ENCODE measurements at regions not wholly inside any gene's neighbourhood (a gene's known extent, or its start where the extent isn't known, plus 50 kb on each side); places are given as distances from the start of the nearest gene placed in this dataset.
"Not testable (repeated sequence)": the region's sequence is repeated elsewhere in the genome, so short reads cannot be mapped to it uniquely, and the experiment has no call there.

- H3K4me1 Mint-ChIP-seq (ENCODE audit: low read depth); H3K27me3 Mint-ChIP-seq; H3K36me3 Mint-ChIP-seq (ENCODE audit: low read depth); H3K4me3 Mint-ChIP-seq; H3K9me3 Mint-ChIP-seq; H3K27ac Mint-ChIP-seq: not testable (repeated sequence)
These were observed 105.3 kb upstream of the HEY2 start for GRCh38 chr6:125643967-125644661.

- Mint-ChIP-seq H3K27me3 (peaks cover 12% of the 10 kb centered on the region), H3K4me3 (no peak overlapping the region), H3K4me1 (ENCODE audit: low read depth) (no peaks in the 10 kb centered on the region), H3K27ac (no peak overlapping the region), H3K9me3 (no peaks in the 10 kb centered on the region), H3K36me3 (ENCODE audit: low read depth) (no peaks in the 10 kb centered on the region)
These were observed 102.0 kb upstream of the HEY2 start for GRCh38 chr6:125647391-125647790.

GRCh38 chr6:125653752-125654151 is 95.7 kb upstream of the HEY2 start:
- not testable (repeated sequence) for H3K4me1 Mint-ChIP-seq (ENCODE audit: low read depth); H3K9me3 Mint-ChIP-seq; H3K4me3 Mint-ChIP-seq; H3K27me3 Mint-ChIP-seq; H3K27ac Mint-ChIP-seq; H3K36me3 Mint-ChIP-seq (ENCODE audit: low read depth)

GRCh38 chr6:125655511-125655910 is 93.9 kb upstream of the HEY2 start:
- Mint-ChIP-seq H3K4me1 (ENCODE audit: low read depth) (no peaks in the 10 kb centered on the region), H3K27ac (no peak overlapping the region), H3K4me3 (no peak overlapping the region), H3K9me3 (no peaks in the 10 kb centered on the region), H3K36me3 (ENCODE audit: low read depth) (no peaks in the 10 kb centered on the region), H3K27me3 (peaks cover 3% of the 10 kb centered on the region)

GRCh38 chr6:125656287-125656870 is 93.1 kb upstream of the HEY2 start:
- H3K4me3 Mint-ChIP-seq: no peak overlapping the region
- H3K4me1 Mint-ChIP-seq (ENCODE audit: low read depth): no peaks in the 10 kb centered on the region
- no peaks in the 10 kb centered on the region for H3K27me3 Mint-ChIP-seq
- no peaks in the 10 kb centered on the region for H3K9me3 Mint-ChIP-seq
- H3K36me3 Mint-ChIP-seq (ENCODE audit: low read depth): no peaks in the 10 kb centered on the region
- H3K27ac Mint-ChIP-seq: no peak overlapping the region

- H3K4me1 Mint-ChIP-seq (ENCODE audit: low read depth): no peaks in the 10 kb centered on the region
- H3K4me3 Mint-ChIP-seq: no peak overlapping the region
- no peaks in the 10 kb centered on the region for H3K9me3 Mint-ChIP-seq
- no peak overlapping the region for H3K27ac Mint-ChIP-seq
- H3K27me3 Mint-ChIP-seq: no peaks in the 10 kb centered on the region
- no peaks in the 10 kb centered on the region for H3K36me3 Mint-ChIP-seq (ENCODE audit: low read depth)
These were observed 91.3 kb upstream of the HEY2 start for GRCh38 chr6:125658136-125658535.

- Mint-ChIP-seq H3K4me3 (no peak overlapping the region), H3K36me3 (ENCODE audit: low read depth) (no peaks in the 10 kb centered on the region), H3K27me3 (no peaks in the 10 kb centered on the region), H3K9me3 (no peaks in the 10 kb centered on the region), H3K4me1 (ENCODE audit: low read depth) (no peaks in the 10 kb centered on the region), H3K27ac (no peak overlapping the region)
These were observed 90.5 kb upstream of the HEY2 start for GRCh38 chr6:125658759-125659431.

GRCh38 chr6:125659887-125660286 is 89.5 kb upstream of the HEY2 start:
- no peaks in the 10 kb centered on the region for H3K9me3 Mint-ChIP-seq
- no peaks in the 10 kb centered on the region for H3K4me1 Mint-ChIP-seq (ENCODE audit: low read depth)
- H3K27ac Mint-ChIP-seq: no peak overlapping the region
- no peaks in the 10 kb centered on the region for H3K36me3 Mint-ChIP-seq (ENCODE audit: low read depth)
- peaks cover 9% of the 10 kb centered on the region for H3K27me3 Mint-ChIP-seq
- no peak overlapping the region for H3K4me3 Mint-ChIP-seq

GRCh38 chr6:125662296-125662695 is 87.1 kb upstream of the HEY2 start:
- H3K9me3 Mint-ChIP-seq: no peaks in the 10 kb centered on the region
- no peak overlapping the region for H3K27ac Mint-ChIP-seq
- H3K27me3 Mint-ChIP-seq: peaks cover 9% of the 10 kb centered on the region
- H3K4me1 Mint-ChIP-seq (ENCODE audit: low read depth): no peaks in the 10 kb centered on the region
- no peak overlapping the region for H3K4me3 Mint-ChIP-seq
- no peaks in the 10 kb centered on the region for H3K36me3 Mint-ChIP-seq (ENCODE audit: low read depth)

GRCh38 chr6:125665295-125665814 is 84.1 kb upstream of the HEY2 start:
- Mint-ChIP-seq H3K27me3 (peaks cover 9% of the 10 kb centered on the region), H3K27ac (no peak overlapping the region)

GRCh38 chr6:125667326-125667725 is 82.1 kb upstream of the HEY2 start:
- Mint-ChIP-seq H3K4me1 (ENCODE audit: low read depth) (no peaks in the 10 kb centered on the region), H3K27me3 (peaks cover 16% of the 10 kb centered on the region), H3K9me3 (no peaks in the 10 kb centered on the region), H3K27ac (no peak overlapping the region), H3K4me3 (no peak overlapping the region), H3K36me3 (ENCODE audit: low read depth) (no peaks in the 10 kb centered on the region)

More at GRCh38 chr6:125665295-125665814, 84.1 kb upstream of the HEY2 start:
- no peaks in the 10 kb centered on the region for H3K4me1 Mint-ChIP-seq (ENCODE audit: low read depth)
- no peaks in the 10 kb centered on the region for H3K36me3 Mint-ChIP-seq (ENCODE audit: low read depth)
- H3K4me3 Mint-ChIP-seq: no peak overlapping the region
- H3K9me3 Mint-ChIP-seq: no peaks in the 10 kb centered on the region

GRCh38 chr6:125668071-125668470 is 81.4 kb upstream of the HEY2 start:
- H3K27ac Mint-ChIP-seq: no peak overlapping the region
- no peaks in the 10 kb centered on the region for H3K9me3 Mint-ChIP-seq
- no peaks in the 10 kb centered on the region for H3K36me3 Mint-ChIP-seq (ENCODE audit: low read depth)
- H3K27me3 Mint-ChIP-seq: peaks cover 18% of the 10 kb centered on the region
- no peak overlapping the region for H3K4me3 Mint-ChIP-seq
- H3K4me1 Mint-ChIP-seq (ENCODE audit: low read depth): no peaks in the 10 kb centered on the region

- peaks cover 28% of the 10 kb centered on the region for H3K27me3 Mint-ChIP-seq
- no peaks in the 10 kb centered on the region for H3K4me1 Mint-ChIP-seq (ENCODE audit: low read depth)
- no peak overlapping the region for H3K4me3 Mint-ChIP-seq
These were observed 78.9 kb upstream of the HEY2 start for GRCh38 chr6:125670568-125670967.

GRCh38 chr6:125671323-125671722 is 78.1 kb upstream of the HEY2 start:
- H3K4me1 Mint-ChIP-seq (ENCODE audit: low read depth): no peaks in the 10 kb centered on the region
- no peaks in the 10 kb centered on the region for H3K36me3 Mint-ChIP-seq (ENCODE audit: low read depth)
- no peak overlapping the region for H3K4me3 Mint-ChIP-seq
- no peaks in the 10 kb centered on the region for H3K9me3 Mint-ChIP-seq
- H3K27me3 Mint-ChIP-seq: peaks cover 33% of the 10 kb centered on the region
- no peak overlapping the region for H3K27ac Mint-ChIP-seq

More at GRCh38 chr6:125670568-125670967, 78.9 kb upstream of the HEY2 start:
- no peaks in the 10 kb centered on the region for H3K36me3 Mint-ChIP-seq (ENCODE audit: low read depth)
- no peak overlapping the region for H3K27ac Mint-ChIP-seq
- H3K9me3 Mint-ChIP-seq: no peaks in the 10 kb centered on the region

- Mint-ChIP-seq H3K36me3 (ENCODE audit: low read depth) (no peaks in the 10 kb centered on the region), H3K4me1 (ENCODE audit: low read depth) (no peaks in the 10 kb centered on the region), H3K9me3 (no peaks in the 10 kb centered on the region), H3K27ac (no peak overlapping the region), H3K4me3 (no peak overlapping the region), H3K27me3 (peaks cover 39% of the 10 kb centered on the region)
These were observed 75.2 kb upstream of the HEY2 start for GRCh38 chr6:125674230-125674629.

All from stimulated activated naive CD8-positive, alpha-beta T cell treated with anti-CD3 and anti-CD28 coated beads, Interleukin-15, Interleukin-2, amounts not matched to agents 100 ng/mL and 50 ng/mL, for 24 hours (primary cell).